H1 (cell line): ENCODE measurements at regions not wholly inside any gene's neighbourhood (a gene's known extent, or its start where the extent isn't known, plus 50 kb on each side); places are given as distances from the start of the nearest gene placed in this dataset.

Source experiments
- CTCF ChIA-PET: fragments of 300-600 bp; sonication (Branson Sonifier 250); formaldehyde crosslinking; loops from one replicate; lab custom pipeline; 2021; ENCODE audit not compliant: partially characterized antibody; lab: Charles Lee
- POLR2A ChIA-PET: fragments of 300-600 bp; sonication (Branson Sonifier 250); formaldehyde crosslinking; loops from one replicate; lab custom pipeline; 2021; ENCODE audit warnings: inconsistent platforms; ENCODE audit not compliant: partially characterized antibody; lab: Charles Lee
- DNase-seq, 2 experiments: peaks; one replicate each; pipeline versions ENCODE4 v3.0.0 to v3.0.0-alpha.2; 2010 to 2022; ENCODE audit warnings: low spot score in 2 of 2, low read depth in 1 of 2, mixed read lengths in 1 of 2
- FAIRE-seq: peaks from 2 replicates; lab custom pipeline; 2011; peaks lifted over from hg19 to GRCh38; lab: Jason Lieb, UNC
- H2AFZ ChIP-seq: 2 replicates; pipeline ENCODE4 v1.8.1; 2012; ENCODE audit warnings: low read length, inconsistent platforms
- H2AK5ac ChIP-seq: 2 replicates; pipeline ENCODE4 v1.6.1; 2013; ENCODE audit warnings: low read depth, low read length
- H2BK120ac ChIP-seq: replicated peaks from 2 replicates; pipeline ENCODE3; 2013; ENCODE audit warnings: low read depth, low read length, inconsistent platforms
- H2BK12ac ChIP-seq: 2 replicates; pipeline ENCODE4 v1.6.1; 2013; ENCODE audit warnings: low read depth, low read length
- H2BK15ac ChIP-seq: 2 replicates; pipeline ENCODE4 v1.6.1; 2013; ENCODE audit warnings: low read length
- H2BK20ac ChIP-seq: 2 replicates; pipeline ENCODE4 v1.6.1; 2013; ENCODE audit warnings: low read length
- H2BK5ac ChIP-seq: 2 replicates; pipeline ENCODE4 v1.6.1; 2013; ENCODE audit warnings: low read depth, low read length
- H3K14ac ChIP-seq: 2 replicates; pipeline ENCODE4 v1.6.1; 2013; ENCODE audit warnings: inconsistent platforms; ENCODE audit not compliant: insufficient read length
- H3K18ac ChIP-seq: 2 replicates; pipeline ENCODE4 v1.6.1; 2013; ENCODE audit warnings: low read length; ENCODE audit errors: extremely low read depth
- H3K23ac ChIP-seq: 2 replicates; pipeline ENCODE4 v1.6.1; 2013; ENCODE audit warnings: inconsistent platforms; ENCODE audit not compliant: insufficient read length
- H3K23me2 ChIP-seq: 2 replicates; pipeline ENCODE4 v1.6.1; 2013; ENCODE audit warnings: low read depth, low read length
- H3K27ac ChIP-seq: 2 replicates; pipeline ENCODE4 v1.6.1; 2011; ENCODE audit warnings: low read depth, low read length, inconsistent platforms
- H3K27me3 ChIP-seq, 4 experiments: replicated peaks in 1 of 4; 1 replicate in 1 of 4; 2 replicates in 3 of 4; pipeline versions ENCODE4 v1.6.1 to v1.8.1; 2011 to 2013; ENCODE audit warnings: low read length in 3 of 4, mild to moderate bottlenecking in 3 of 4, inconsistent platforms in 2 of 4, mixed read lengths in 2 of 4, moderate library complexity in 1 of 4; ENCODE audit not compliant: control insufficient read depth in 3 of 4, insufficient read depth in 3 of 4; ENCODE audit errors: extremely low read depth in 1 of 4
- H3K36me3 ChIP-seq, 4 experiments: 2 replicates each; pipeline versions ENCODE4 v1.6.1 to v1.8.1; 2011 to 2013; ENCODE audit warnings: mild to moderate bottlenecking in 4 of 4, low read length in 3 of 4, moderate library complexity in 2 of 4, control low read depth in 1 of 4, inconsistent platforms in 1 of 4; ENCODE audit not compliant: insufficient read depth in 4 of 4, control insufficient read depth in 2 of 4
- H3K4ac ChIP-seq: replicated peaks from 2 replicates; pipeline ENCODE3; 2013; ENCODE audit warnings: low read length, low read depth, mixed read lengths, inconsistent platforms; ENCODE audit not compliant: insufficient read length
- H3K4me1 ChIP-seq, 4 experiments: replicated peaks in 1 of 4; 1 replicate in 1 of 4; 2 replicates in 3 of 4; pipeline versions ENCODE4 v1.6.1 to v1.8.1; 2011 to 2013; ENCODE audit warnings: low read length in 3 of 4, inconsistent platforms in 2 of 4, mixed read lengths in 1 of 4; ENCODE audit not compliant: insufficient read depth in 4 of 4, control insufficient read depth in 3 of 4
- H3K4me2 ChIP-seq, 2 experiments: 2 replicates each; pipeline versions ENCODE4 v1.6.1 to v1.8.1; 2011 to 2013; ENCODE audit warnings: low read depth in 2 of 2, low read length in 2 of 2, control low read depth in 1 of 2, inconsistent platforms in 1 of 2, mild to moderate bottlenecking in 1 of 2; ENCODE audit not compliant: insufficient read depth in 1 of 2
- H3K4me3 ChIP-seq, 4 experiments: fragments of 200-600, 300-600 bp in 1 of 4; sonication (generic), shearing (Covaris generic), sonication (Bioruptor Twin) in 1 of 4; 2 replicates each; pipeline versions ENCODE4 v1.5.1 to v1.8.1; 2011 to 2016; ENCODE audit warnings: low read length in 4 of 4, low read depth in 3 of 4, control low read depth in 2 of 4, inconsistent platforms in 2 of 4, mild to moderate bottlenecking in 2 of 4, mixed read lengths in 1 of 4, moderate library complexity in 1 of 4; ENCODE audit not compliant: insufficient read depth in 2 of 4; ENCODE audit errors: extremely low read depth in 1 of 4
- H3K56ac ChIP-seq: replicated peaks from 2 replicates; pipeline ENCODE3; 2013; ENCODE audit warnings: low read depth, mild to moderate bottlenecking, mixed read lengths, low read length, inconsistent platforms; ENCODE audit not compliant: insufficient read length
- H3K79me1 ChIP-seq: 2 replicates; pipeline ENCODE4 v1.6.1; 2013; ENCODE audit warnings: low read depth, low read length, control low read depth
- H3K79me2 ChIP-seq, 2 experiments: 2 replicates each; pipeline versions ENCODE4 v1.6.1 to v1.8.1; 2012 to 2013; ENCODE audit warnings: low read length in 2 of 2, mild to moderate bottlenecking in 2 of 2, inconsistent platforms in 1 of 2; ENCODE audit not compliant: insufficient read depth in 2 of 2, control insufficient read depth in 1 of 2
- H3K9ac ChIP-seq, 4 experiments: replicated peaks in 1 of 4; 1 replicate in 1 of 4; 2 replicates in 3 of 4; pipeline versions ENCODE4 v1.6.1 to v1.8.1; 2011 to 2013; ENCODE audit warnings: low read depth in 3 of 4, low read length in 3 of 4, control low read depth in 2 of 4, mild to moderate bottlenecking in 2 of 4, moderate library complexity in 2 of 4, inconsistent platforms in 1 of 4; ENCODE audit errors: extremely low read depth in 1 of 4
- H3K9me3 ChIP-seq, 2 experiments: 2 replicates each; pipeline versions ENCODE4 v1.6.1 to v1.8.1; 2012 to 2013; ENCODE audit warnings: mild to moderate bottlenecking in 2 of 2, moderate library complexity in 2 of 2, control low read depth in 1 of 2, inconsistent platforms in 1 of 2, low read depth in 1 of 2, low read length in 1 of 2, mixed read lengths in 1 of 2; ENCODE audit not compliant: insufficient read depth in 2 of 2
- H4K20me1 ChIP-seq, 2 experiments: replicated peaks in 1 of 2; 2 replicates each; pipeline versions ENCODE3 to v1.8.1; 2011 to 2013; ENCODE audit warnings: inconsistent platforms in 2 of 2, low read length in 2 of 2, mild to moderate bottlenecking in 1 of 2; ENCODE audit not compliant: insufficient read depth in 2 of 2, control insufficient read depth in 1 of 2
- H4K5ac ChIP-seq: 2 replicates; pipeline ENCODE4 v1.6.1; 2013; ENCODE audit warnings: low read length, low read depth, mixed read lengths, inconsistent platforms; ENCODE audit not compliant: insufficient read length
- H4K8ac ChIP-seq: 2 replicates; pipeline ENCODE4 v1.8.0; 2013; ENCODE audit warnings: mild to moderate bottlenecking, moderate library complexity, low read length, inconsistent platforms; ENCODE audit not compliant: insufficient read depth; ENCODE audit errors: extremely low read depth
- H4K91ac ChIP-seq: replicated peaks from 2 replicates; pipeline ENCODE3; 2013; ENCODE audit warnings: low read length, mixed read lengths, inconsistent platforms; ENCODE audit not compliant: insufficient read length
- ATF2 ChIP-seq: IDR thresholded peaks from 2 replicates; pipeline ENCODE4 v1.6.1; 2012; ENCODE audit warnings: low read length, inconsistent platforms
- ATF3 ChIP-seq: IDR thresholded peaks from 2 replicates; pipeline ENCODE4 v1.6.1; 2011; ENCODE audit warnings: low read depth, mild to moderate bottlenecking, low read length; ENCODE audit not compliant: insufficient read depth
- CBX8 ChIP-seq: fragments of 300-800, 300-1000 bp; sonication (generic); IDR thresholded peaks from 2 replicates; pipeline ENCODE4 v1.7.1; 2016; ENCODE audit warnings: low read depth, low read length, borderline replicate concordance
- KDM1A ChIP-seq: fragments of 200-600, 300-600 bp; sonication (generic); IDR thresholded peaks from 2 replicates; pipeline ENCODE4 v1.7.1; 2016; ENCODE audit warnings: mild to moderate bottlenecking, low read length, borderline replicate concordance
- KDM4A ChIP-seq: IDR thresholded peaks from one replicate; pipeline ENCODE4 v1.7.1; 2012; ENCODE audit warnings: low read depth, mild to moderate bottlenecking, moderate library complexity, low read length, inconsistent platforms; ENCODE audit not compliant: severe bottlenecking
- SIRT6 ChIP-seq: IDR thresholded peaks from one replicate; pipeline ENCODE4 v1.7.1; 2012; ENCODE audit warnings: low read length, inconsistent platforms
- TBP ChIP-seq: IDR thresholded peaks from 2 replicates; pipeline ENCODE4 v1.6.1; 2011; ENCODE audit warnings: low read depth, low read length, improper control_type of control experiment
- TCF12 ChIP-seq: IDR thresholded peaks from 2 replicates; pipeline ENCODE4 v1.6.1; 2011; ENCODE audit warnings: low read depth, mild to moderate bottlenecking, low read length
- YY1 ChIP-seq: IDR thresholded peaks from 2 replicates; pipeline ENCODE4 v1.6.1; 2011; ENCODE audit warnings: low read depth, mild to moderate bottlenecking, low read length

GRCh38 chr9:25117791-25118190 lies 560.5 kb downstream of the TUSC1 start:
- DNase-seq: no peak
- ChIA-PET CTCF (no interaction called here), POLR2A (no interaction called here)
- no peaks in the 10 kb centered on the region for H3K27me3 ChIP-seq
- H4K5ac ChIP-seq: no peak overlapping the region
- H2BK120ac ChIP-seq: no peak overlapping the region
- no peak overlapping the region for H4K91ac ChIP-seq
- no peak overlapping the region for H2AFZ ChIP-seq
- no peak overlapping the region for H2AK5ac ChIP-seq
- no peaks in the 10 kb centered on the region for H3K79me1 ChIP-seq
- no peak overlapping the region for H3K27ac ChIP-seq
- no peaks in the 10 kb centered on the region for H3K36me3 ChIP-seq
- FAIRE-seq: no peak
- no peak overlapping the region for H3K9ac ChIP-seq
- H3K23ac ChIP-seq: no peak overlapping the region
- no peak overlapping the region for H3K4ac ChIP-seq
- no peaks in the 10 kb centered on the region for H3K4me1 ChIP-seq
- H3K14ac ChIP-seq: no peak overlapping the region
- H2BK5ac ChIP-seq: no peak overlapping the region
- H3K18ac ChIP-seq: no peak overlapping the region
- H3K4me3 ChIP-seq: no peak overlapping the region
- H3K23me2 ChIP-seq: no peaks in the 10 kb centered on the region
- H2BK20ac ChIP-seq: no peak overlapping the region
- no peaks in the 10 kb centered on the region for H3K79me2 ChIP-seq
- no peak overlapping the region for H2BK12ac ChIP-seq
- no peak overlapping the region for H4K8ac ChIP-seq
- no peaks in the 10 kb centered on the region for H3K9me3 ChIP-seq
- no peak overlapping the region for H2BK15ac ChIP-seq
- no peaks in the 10 kb centered on the region for H4K20me1 ChIP-seq
- no peak for TF ChIP-seq ATF3
- TF ChIP-seq TBP: no peak
- no peak for TF ChIP-seq KDM1A
- no peak for TF ChIP-seq CBX8
- no peak for TF ChIP-seq ATF2
- TF ChIP-seq TCF12: no peak
- no peak for TF ChIP-seq YY1
- no peak for TF ChIP-seq SIRT6
- no peak for TF ChIP-seq KDM4A
- H3K56ac ChIP-seq: no peak overlapping the region
- no peak overlapping the region for H3K4me2 ChIP-seq
